Hepatocyte (in vitro differentiated cells): ENCODE measurements at regions not wholly inside any gene's neighbourhood (a gene's known extent, or its start where the extent isn't known, plus 50 kb on each side); places are given as distances from the start of the nearest gene placed in this dataset.

Experiments
- EZH2 ChIP-seq: fragments of 200-600 bp; sonication (generic); IDR thresholded peaks from 2 replicates; pipeline ENCODE4 v1.6.1; 2016; ENCODE audit warnings: antibody characterized with exemption, mild to moderate bottlenecking, borderline replicate concordance
- TF ChIP-seq, protein P1 (sequence below): fragments of 200-600 bp; sonication (generic); IDR thresholded peaks from 2 replicates; pipeline ENCODE4 v1.5.1; 2016; ENCODE audit warnings: antibody characterized with exemption, mild to moderate bottlenecking; ENCODE audit not compliant: poor library complexity

DNA sequence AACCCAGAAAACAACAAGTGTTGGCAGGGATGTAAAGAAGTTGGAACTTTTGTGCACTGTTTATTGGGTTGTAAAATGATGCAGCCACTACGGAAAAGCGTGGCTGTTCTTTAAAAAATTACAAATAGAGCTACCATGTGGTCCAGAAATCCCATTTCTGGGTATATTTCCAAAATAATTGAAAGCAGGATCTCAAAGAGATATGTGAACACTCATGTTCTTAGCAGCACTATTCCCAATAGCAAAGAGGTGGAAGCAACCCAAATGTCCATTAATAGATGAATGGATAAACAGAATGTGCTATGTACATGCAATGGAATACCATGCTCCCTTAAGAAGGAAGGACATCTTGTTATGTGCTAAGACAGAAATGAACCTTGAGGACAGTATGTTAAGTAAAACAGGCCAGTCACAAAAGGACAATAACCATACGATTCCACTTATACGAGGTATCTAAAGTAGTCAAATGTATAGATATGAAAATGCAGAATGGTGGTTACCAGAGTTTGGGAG, 249.5 kb downstream of the PHLDA1 start:
- TF ChIP-seq EZH2 = no peak
- TF ChIP-seq, protein P1, sequence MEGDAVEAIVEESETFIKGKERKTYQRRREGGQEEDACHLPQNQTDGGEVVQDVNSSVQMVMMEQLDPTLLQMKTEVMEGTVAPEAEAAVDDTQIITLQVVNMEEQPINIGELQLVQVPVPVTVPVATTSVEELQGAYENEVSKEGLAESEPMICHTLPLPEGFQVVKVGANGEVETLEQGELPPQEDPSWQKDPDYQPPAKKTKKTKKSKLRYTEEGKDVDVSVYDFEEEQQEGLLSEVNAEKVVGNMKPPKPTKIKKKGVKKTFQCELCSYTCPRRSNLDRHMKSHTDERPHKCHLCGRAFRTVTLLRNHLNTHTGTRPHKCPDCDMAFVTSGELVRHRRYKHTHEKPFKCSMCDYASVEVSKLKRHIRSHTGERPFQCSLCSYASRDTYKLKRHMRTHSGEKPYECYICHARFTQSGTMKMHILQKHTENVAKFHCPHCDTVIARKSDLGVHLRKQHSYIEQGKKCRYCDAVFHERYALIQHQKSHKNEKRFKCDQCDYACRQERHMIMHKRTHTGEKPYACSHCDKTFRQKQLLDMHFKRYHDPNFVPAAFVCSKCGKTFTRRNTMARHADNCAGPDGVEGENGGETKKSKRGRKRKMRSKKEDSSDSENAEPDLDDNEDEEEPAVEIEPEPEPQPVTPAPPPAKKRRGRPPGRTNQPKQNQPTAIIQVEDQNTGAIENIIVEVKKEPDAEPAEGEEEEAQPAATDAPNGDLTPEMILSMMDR = no peak
